Hematopoietic multipotent progenitor cell (in vitro differentiated cells): ENCODE measurements at regions not wholly inside any gene's neighbourhood (a gene's known extent, or its start where the extent isn't known, plus 50 kb on each side); places are given as distances from the start of the nearest gene placed in this dataset.

Experiments
- DNase-seq, 3 donors: peaks; one replicate each; pipeline ENCODE4 v3.0.0-alpha.2; 2011 to 2015; ENCODE audit warnings: low read depth in 2 of 3, low spot score in 2 of 3

- no peak for DNase-seq
Measured at GRCh38 chr12:47413806-47414205, 292.0 kb downstream of the RPAP3 start.

DNA sequence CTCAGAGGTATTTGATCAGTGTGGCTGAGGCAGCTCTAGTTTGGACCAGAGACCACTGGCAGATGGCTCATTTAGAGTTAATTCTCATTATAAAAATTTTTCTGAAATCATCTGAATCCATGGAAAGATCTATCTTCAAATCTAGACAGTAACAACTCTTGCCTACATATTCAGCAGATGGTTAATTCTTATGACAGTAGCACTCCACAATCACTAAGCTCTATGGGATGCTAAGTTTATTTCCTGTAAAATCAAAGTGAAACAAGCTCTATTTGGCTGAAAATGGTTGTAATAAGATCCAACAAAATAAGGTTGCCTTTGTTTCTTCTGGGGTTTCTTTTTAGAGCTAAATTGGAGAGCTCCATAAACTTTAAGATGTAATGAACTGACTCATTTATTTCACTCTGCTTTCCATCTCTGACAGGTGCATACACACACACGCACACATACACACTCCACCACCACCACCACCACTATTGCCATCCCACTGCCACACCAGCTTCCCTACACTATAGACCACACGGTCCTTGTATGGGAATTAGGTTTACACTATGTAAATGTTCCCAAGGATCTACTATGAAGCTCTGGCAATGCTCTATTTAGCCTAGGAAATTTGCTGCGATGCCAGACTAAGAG, 293.1 kb downstream of the RPAP3 start:
- DNase-seq, result no peak

DNA sequence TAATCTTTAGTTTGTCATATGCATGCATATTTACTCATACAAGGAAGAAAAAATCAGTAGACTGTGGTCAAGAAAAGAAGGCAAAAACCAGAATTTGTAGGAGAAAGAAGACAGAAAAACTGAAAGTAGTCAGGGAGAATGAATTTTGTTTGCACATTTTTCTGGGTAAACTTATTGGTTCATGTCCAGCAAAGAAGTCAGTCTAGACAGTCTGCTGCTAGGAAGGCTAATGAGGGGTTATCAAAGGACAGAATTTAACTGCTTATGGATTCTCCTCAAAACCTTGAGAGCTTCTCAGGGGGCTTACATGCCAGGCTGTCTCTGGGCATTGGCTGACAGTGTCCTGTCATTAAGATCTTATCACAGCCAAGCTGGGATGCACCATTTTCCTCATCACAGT, 293.9 kb downstream of the RPAP3 start:
- no peak for DNase-seq

GRCh38 chr12:47410862-47411261, 295.0 kb downstream of the RPAP3 start:
- DNase-seq, result no peak

- DNase-seq, result no peak
Measured at GRCh38 chr12:47410383-47410782, 295.4 kb downstream of the RPAP3 start.

- no peak for DNase-seq
Measured at GRCh38 chr12:47409310-47409987, 296.4 kb downstream of the RPAP3 start.

DNA sequence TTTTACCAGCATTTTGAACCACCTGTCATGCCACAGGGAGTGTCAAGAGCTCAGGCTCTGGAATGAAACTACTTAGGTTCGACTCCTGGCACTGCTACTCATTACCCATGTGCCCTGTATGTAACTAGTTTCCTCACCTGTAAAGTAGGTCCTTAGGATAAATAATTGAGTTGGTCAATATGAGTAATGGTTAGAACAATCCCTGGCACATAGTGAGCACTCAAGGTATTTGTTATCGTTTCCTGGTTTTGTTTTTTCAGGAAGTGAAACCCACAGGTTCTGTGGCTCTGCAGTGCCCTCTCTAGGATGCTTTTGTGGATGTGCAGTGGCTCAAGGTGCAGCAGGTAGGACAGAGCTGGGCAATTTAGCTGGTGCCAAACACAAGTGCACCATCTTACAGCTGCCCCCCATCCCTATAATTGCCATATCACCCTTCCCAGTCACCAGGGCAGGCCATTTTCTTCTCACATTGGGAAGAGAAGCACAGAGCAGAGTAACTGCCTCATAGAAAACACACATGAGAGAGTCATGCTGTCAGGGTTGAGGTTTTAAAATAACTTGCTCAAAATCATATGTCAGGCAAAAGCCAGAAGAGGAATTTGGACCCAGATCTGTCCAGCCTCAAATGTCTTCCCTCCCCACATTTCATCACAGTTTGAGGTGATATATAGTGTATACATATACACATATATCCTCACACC, 297.5 kb downstream of the RPAP3 start:
- peak in 1 of 3 donors; percentile 40 for DNase-seq

- DNase-seq, result no peak
Measured at GRCh38 chr12:47407463-47408129, 298.2 kb downstream of the RPAP3 start.

- DNase-seq, result no peak
Measured at GRCh38 chr12:47403681-47404080, 302.1 kb downstream of the RPAP3 start.

DNA sequence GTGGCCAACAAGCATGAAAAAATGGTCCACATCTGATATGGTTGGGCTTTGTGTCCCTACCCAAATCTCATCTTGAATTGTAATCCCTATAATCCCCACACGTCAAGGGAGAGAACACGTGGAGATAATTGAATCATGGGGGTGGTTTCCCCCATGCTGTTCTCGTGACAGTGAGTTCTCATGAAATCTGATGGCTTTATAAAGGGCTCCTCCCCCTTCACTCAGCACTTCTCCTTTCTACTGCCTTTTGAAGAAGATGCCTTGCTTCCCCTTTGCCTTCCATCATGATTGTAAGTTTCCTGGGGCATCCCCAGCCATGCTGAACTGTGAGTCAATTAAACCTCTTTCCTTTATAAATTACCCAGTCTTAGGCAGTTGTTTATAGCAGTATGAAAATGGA, 304.6 kb downstream of the RPAP3 start:
- peak in 2 of 3 donors; percentile 73 to 86 for DNase-seq

GRCh38 chr12:47400266-47400665, 305.6 kb downstream of the RPAP3 start:
- no peak for DNase-seq

DNA sequence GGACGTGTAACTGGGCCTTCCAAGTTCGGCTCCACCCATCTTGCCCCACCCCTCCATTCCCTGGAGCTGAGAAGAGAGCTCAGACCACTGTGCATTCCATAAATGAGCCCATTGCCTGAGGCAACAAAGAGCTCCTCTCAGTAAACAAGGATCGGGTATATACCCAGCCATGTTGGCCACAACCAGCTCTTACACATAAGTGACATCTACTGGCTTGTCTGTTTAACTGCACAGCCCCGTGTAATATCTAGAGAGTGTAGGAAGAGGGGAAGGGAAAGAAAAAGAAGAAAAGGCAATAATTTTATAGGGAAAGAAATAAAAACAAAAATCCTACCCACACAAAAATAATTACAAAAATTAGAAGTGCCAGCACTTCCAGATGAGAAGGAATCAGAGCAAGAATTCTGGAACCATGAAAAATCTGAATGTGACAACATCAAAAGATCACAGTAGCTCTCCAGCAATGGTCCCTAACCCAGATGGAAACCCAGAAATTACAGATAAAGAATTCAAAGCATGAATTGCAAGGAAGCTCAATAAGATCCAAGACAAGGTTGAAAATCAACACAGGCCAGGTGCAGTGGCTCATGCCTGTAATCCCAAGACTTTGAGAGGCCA, 308.1 kb downstream of the RPAP3 start:
- DNase-seq, result peak in 1 of 3 donors; percentile 64

GRCh38 chr12:47396902-47397663, 308.7 kb downstream of the RPAP3 start:
- no peak for DNase-seq

GRCh38 chr12:47394070-47394469, 311.8 kb downstream of the RPAP3 start:
- no peak for DNase-seq

DNA sequence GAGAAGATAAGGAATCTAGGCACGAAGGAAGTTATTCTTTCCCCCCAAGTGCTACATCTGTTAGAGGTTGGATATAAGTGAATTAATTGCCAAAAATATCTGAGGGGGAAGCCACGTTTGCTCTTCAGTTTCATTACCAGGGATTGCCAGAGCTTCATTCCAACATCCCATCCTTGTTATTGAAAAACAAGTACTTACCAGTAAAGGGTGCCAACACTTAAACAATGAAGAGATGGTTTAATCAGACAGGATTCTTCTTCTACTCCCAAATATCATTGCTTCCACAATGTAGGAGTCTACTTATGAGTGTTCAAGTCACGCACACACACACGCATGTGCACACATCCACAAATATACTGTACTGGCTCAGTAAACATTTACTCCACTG, 312.4 kb downstream of the RPAP3 start:
- no peak for DNase-seq

- DNase-seq, result no peak
Measured at GRCh38 chr12:47391566-47391965, 311.8 kb upstream of the AMIGO2 start.

DNA sequence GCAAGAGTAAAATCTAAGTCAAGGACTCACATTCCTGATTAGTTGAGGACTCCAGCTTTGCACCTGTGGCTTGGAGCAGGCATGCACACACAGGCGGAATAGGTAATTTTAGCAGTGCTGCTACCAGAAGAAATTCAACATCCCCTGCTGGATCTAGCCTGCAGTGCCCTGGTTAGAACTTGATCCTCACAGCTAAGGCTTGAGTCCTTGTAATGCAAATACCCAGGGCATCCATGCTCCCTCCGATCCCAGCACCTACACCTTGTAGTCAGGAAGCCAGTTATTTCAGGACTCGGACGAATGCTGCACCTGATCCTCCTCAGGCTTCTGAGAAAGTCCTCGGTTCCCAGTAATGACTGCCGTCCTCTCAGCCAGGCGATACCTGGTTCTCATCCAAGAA, 309.0 kb upstream of the AMIGO2 start:
- no peak for DNase-seq

GRCh38 chr12:47387994-47388393, 308.2 kb upstream of the AMIGO2 start:
- DNase-seq, result no peak

DNA sequence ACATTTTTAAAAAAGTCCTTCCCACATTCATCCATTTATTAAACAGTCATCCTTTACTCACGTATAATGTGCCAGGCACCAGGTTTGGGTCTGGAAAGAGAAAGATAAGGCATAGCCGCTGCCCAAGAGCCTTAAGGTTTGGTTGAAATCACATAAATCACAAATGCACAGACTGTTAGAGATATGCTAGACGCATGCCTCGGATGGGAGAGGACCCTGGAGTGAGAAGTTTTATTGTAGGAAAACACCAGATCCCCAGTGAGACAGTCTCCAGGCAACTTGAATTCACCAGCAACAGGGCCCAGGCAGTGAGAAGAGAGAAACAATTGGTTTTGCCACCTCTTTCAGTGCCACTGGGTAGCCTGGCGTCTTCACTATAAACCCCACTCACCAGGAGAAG, 305.9 kb upstream of the AMIGO2 start:
- no peak for DNase-seq

- no peak for DNase-seq
Measured at GRCh38 chr12:47383942-47384341, 304.2 kb upstream of the AMIGO2 start.
